AG04450 (cell line): ENCODE measurements at regions not wholly inside any gene's neighbourhood (a gene's known extent, or its start where the extent isn't known, plus 50 kb on each side); places are given as distances from the start of the nearest gene placed in this dataset.

ENCODE experiments used
- CTCF ChIA-PET: fragments of 300-600, 350-600 bp; formaldehyde crosslinking; extraction: SDS; loops from one replicate; lab custom pipeline; 2022; ENCODE audit warnings: antibody characterized with exemption, inconsistent platforms; lab: Charles Lee
- POLR2A ChIA-PET: fragments of 350-600 bp; formaldehyde crosslinking; extraction: SDS; loops from one replicate; lab custom pipeline; 2021; ENCODE audit warnings: antibody characterized with exemption, inconsistent platforms; lab: Yijun Ruan, JAX
- DNase-seq: peaks from one replicate; pipeline ENCODE4 v3.0.0-alpha.2; 2011; ENCODE audit warnings: low read depth, low spot score
- H3K27ac ChIP-seq: one replicate; pipeline ENCODE4 v1.5.1; 2012; ENCODE audit warnings: low read depth, low read length, control low read depth
- H3K27me3 ChIP-seq: one replicate; pipeline ENCODE4 v1.6.0; 2012; ENCODE audit warnings: low read length; ENCODE audit not compliant: control insufficient read depth, insufficient read depth
- H3K4me3 ChIP-seq: 2 replicates; pipeline ENCODE4 v1.5.1; 2011; ENCODE audit warnings: mild to moderate bottlenecking, low read depth, low read length, control low read depth
- H3K9me3 ChIP-seq: 2 replicates; pipeline ENCODE4 v1.5.1; 2012; ENCODE audit warnings: low read length; ENCODE audit not compliant: control insufficient read depth, insufficient read depth
- CTCF ChIP-seq: IDR thresholded peaks from 2 replicates; pipeline ENCODE4 v1.5.1; 2011; ENCODE audit warnings: low read depth, low read length, control low read depth, inconsistent platforms

GRCh38 chr6:23413327-23414050 is 712.5 kb upstream of the NRSN1 start:
- peak; percentile 8 for DNase-seq
- Histone ChIP-seq H3K27me3 (no peaks in the 10 kb centered on the region), H3K4me3 (no peak overlapping the region), H3K27ac (peak overlapping the region; percentile 33), H3K9me3 (no peaks in the 10 kb centered on the region)
- no peak for TF ChIP-seq CTCF
- POLR2A ChIA-PET, result no interaction called here
- CTCF ChIA-PET, result interaction anchor here (0.6 to 2.2 kb wide), 11 partner anchors 16 to 1263 kb away, joined by 3 to 8 read pairs (median 4); no protein-coding TSS in a partner anchor

- peak; percentile 62 for TF ChIP-seq CTCF
- H3K9me3 ChIP-seq, result no peaks in the 10 kb centered on the region
- ChIA-PET CTCF (interaction anchor here (0.7 to 2.2 kb wide), 13 partner anchors 16 to 1264 kb away, joined by 3 to 8 read pairs (median 4); no protein-coding TSS in a partner anchor), POLR2A (no interaction called here)
- H3K4me3 ChIP-seq, result no peak overlapping the region
- no peak overlapping the region for H3K27ac ChIP-seq
- DNase-seq, result peak; percentile 74
- H3K27me3 ChIP-seq, result no peaks in the 10 kb centered on the region
Observed at GRCh38 chr6:23414051-23414445, 712.0 kb upstream of the NRSN1 start.

GRCh38 chr6:23414922-23415321 is 711.1 kb upstream of the NRSN1 start:
- no peak overlapping the region for H3K4me3 ChIP-seq
- CTCF ChIA-PET, result interaction anchor here (0.7 to 2.2 kb wide), 12 partner anchors 17 to 1265 kb away, joined by 3 to 8 read pairs (median 4); no protein-coding TSS in a partner anchor
- no peak overlapping the region for H3K27ac ChIP-seq
- no peak for DNase-seq
- no peaks in the 10 kb centered on the region for H3K9me3 ChIP-seq
- TF ChIP-seq CTCF, result no peak
- H3K27me3 ChIP-seq, result no peaks in the 10 kb centered on the region
- POLR2A ChIA-PET, result no interaction called here

- CTCF ChIA-PET, result interaction anchor here (0.7 to 2.2 kb wide), 2 partner anchors 18 to 624 kb away, joined by 3 to 8 read pairs; no protein-coding TSS in a partner anchor
- DNase-seq, result no peak
- Histone ChIP-seq H3K9me3 (no peaks in the 10 kb centered on the region), H3K27me3 (no peaks in the 10 kb centered on the region), H3K27ac (no peak overlapping the region), H3K4me3 (no peak overlapping the region)
- POLR2A ChIA-PET, result no interaction called here
- no peak for TF ChIP-seq CTCF
Observed at GRCh38 chr6:23415819-23416427, 710.1 kb upstream of the NRSN1 start.

GRCh38 chr6:23417133-23417532 is 708.9 kb upstream of the NRSN1 start:
- H3K27ac ChIP-seq, result no peak overlapping the region
- H3K4me3 ChIP-seq, result no peak overlapping the region
- H3K27me3 ChIP-seq, result no peaks in the 10 kb centered on the region
- no peak for DNase-seq
- no peak for TF ChIP-seq CTCF
- CTCF ChIA-PET, result no interaction called here
- H3K9me3 ChIP-seq, result no peaks in the 10 kb centered on the region
- POLR2A ChIA-PET, result no interaction called here
